ENCODE measurements at regions not wholly inside any gene's neighbourhood (a gene's known extent, or its start where the extent isn't known, plus 50 kb on each side); places are given as distances from the start of the nearest gene placed in this dataset.
A peak's percentile ranks its signal among the peaks of the same experiment; 100 is the strongest.

DNA sequence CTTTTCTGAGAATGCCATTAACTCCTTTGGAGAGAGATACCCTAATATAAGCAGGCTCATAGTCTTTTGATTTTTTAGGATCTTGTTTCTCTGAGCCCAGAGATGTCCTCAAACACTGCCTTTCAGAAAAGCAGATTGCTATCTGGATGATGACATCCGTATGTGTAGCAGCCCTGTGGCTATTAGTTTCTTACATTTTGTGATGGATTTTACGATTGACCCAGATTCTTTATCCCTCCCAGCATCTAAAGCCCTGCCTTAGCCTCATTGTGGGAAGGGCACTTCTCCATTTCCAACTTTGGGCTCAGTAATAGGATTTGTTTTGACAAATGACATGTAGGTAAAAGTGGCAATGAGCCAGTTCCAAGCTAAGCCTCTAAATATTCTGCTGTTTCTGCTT lies 300.3 kb downstream of the TTLL7 start:
- intact Hi-C loops (cut with DNase I; ENCODE audit: low total_unique reads) = no loop called here
- no peaks in the 10 kb centered on the region for H3K36me3 ChIP-seq
- DNase-seq (ENCODE audit: low spot score in 2 of 2) = no peak

GRCh38 chr1:83697961-83698360 lies 301.0 kb downstream of the TTLL7 start:
- Histone ChIP-seq H3K4me3 (no peak overlapping the region), H3K27me3 (no peaks in the 10 kb centered on the region), H3K36me3 (no peaks in the 10 kb centered on the region), H3K4me1 (no peaks in the 10 kb centered on the region), H3K27ac (no peak overlapping the region), H3K9me3 (no peaks in the 10 kb centered on the region)
- intact Hi-C loops (cut with DNase I; ENCODE audit: low total_unique reads) = no loop called here
- TF ChIP-seq CTCF (IDR thresholded peaks at IDR 0.05) = no peak
- no peak for TF ChIP-seq POLR2A (IDR thresholded peaks at IDR 0.05)
- TF ChIP-seq POLR2AphosphoS5 (IDR thresholded peaks at IDR 0.05) = no peak
- no peak for DNase-seq (ENCODE audit: low spot score in 2 of 2)

More for the DNA sequence above, 300.3 kb downstream of the TTLL7 start:
- no peak overlapping the region for H3K27ac ChIP-seq
- H3K27me3 ChIP-seq = no peaks in the 10 kb centered on the region
- no peaks in the 10 kb centered on the region for H3K9me3 ChIP-seq
- no peak for TF ChIP-seq POLR2AphosphoS5 (IDR thresholded peaks at IDR 0.05)
- no peak for TF ChIP-seq POLR2A (IDR thresholded peaks at IDR 0.05)
- no peak for TF ChIP-seq CTCF (IDR thresholded peaks at IDR 0.05)
- no peaks in the 10 kb centered on the region for H3K4me1 ChIP-seq
- no peak overlapping the region for H3K4me3 ChIP-seq

GRCh38 chr1:83697220-83697619 lies 301.7 kb downstream of the TTLL7 start:
- Histone ChIP-seq H3K27ac (no peak overlapping the region), H3K9me3 (no peaks in the 10 kb centered on the region), H3K27me3 (no peaks in the 10 kb centered on the region), H3K4me1 (no peaks in the 10 kb centered on the region), H3K36me3 (no peaks in the 10 kb centered on the region), H3K4me3 (no peak overlapping the region)
- DNase-seq (ENCODE audit: low spot score in 2 of 2) = no peak
- TF ChIP-seq POLR2AphosphoS5 (IDR thresholded peaks at IDR 0.05) (no peak), CTCF (IDR thresholded peaks at IDR 0.05) (no peak), POLR2A (IDR thresholded peaks at IDR 0.05) (no peak)
- intact Hi-C loops (cut with DNase I; ENCODE audit: low total_unique reads) = no loop called here

DNA sequence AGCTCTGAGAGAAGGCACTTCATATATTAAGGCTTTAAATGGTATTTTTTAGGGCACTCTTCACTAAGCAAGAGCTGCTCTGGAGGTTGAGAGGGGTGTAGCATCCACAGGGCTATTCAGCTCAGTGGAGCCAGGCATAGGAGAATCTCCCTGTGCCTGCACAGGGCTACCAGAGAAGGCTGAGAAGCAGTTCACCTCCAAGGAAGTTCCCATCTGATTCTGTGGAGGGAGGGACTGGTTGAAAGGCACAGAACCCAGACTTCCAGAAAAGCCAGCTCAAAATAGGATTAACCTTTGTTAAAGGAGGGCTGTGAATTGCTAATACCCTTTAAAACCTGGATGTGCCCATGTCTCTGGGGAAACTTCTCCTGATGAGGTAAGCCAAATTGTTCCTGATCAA lies 304.5 kb downstream of the TTLL7 start:
- TF ChIP-seq POLR2A (IDR thresholded peaks at IDR 0.05) (no peak), POLR2AphosphoS5 (IDR thresholded peaks at IDR 0.05) (no peak), CTCF (IDR thresholded peaks at IDR 0.05) (no peak)
- Histone ChIP-seq H3K27me3 (no peaks in the 10 kb centered on the region), H3K36me3 (no peaks in the 10 kb centered on the region), H3K4me1 (no peaks in the 10 kb centered on the region), H3K9me3 (no peaks in the 10 kb centered on the region), H3K27ac (no peak overlapping the region), H3K4me3 (no peak overlapping the region)
- intact Hi-C loops (cut with DNase I; ENCODE audit: low total_unique reads) = no loop called here
- DNase-seq (ENCODE audit: low spot score in 2 of 2) = no peak

GRCh38 chr1:83693427-83694126 lies 305.4 kb downstream of the TTLL7 start:
- DNase-seq (ENCODE audit: low spot score in 2 of 2) = no peak
- TF ChIP-seq CTCF (IDR thresholded peaks at IDR 0.05) (no peak), POLR2A (IDR thresholded peaks at IDR 0.05) (no peak), POLR2AphosphoS5 (IDR thresholded peaks at IDR 0.05) (no peak)
- Histone ChIP-seq H3K4me1 (no peaks in the 10 kb centered on the region), H3K27me3 (no peaks in the 10 kb centered on the region), H3K36me3 (no peaks in the 10 kb centered on the region), H3K27ac (no peak overlapping the region), H3K9me3 (no peaks in the 10 kb centered on the region), H3K4me3 (peak overlapping the region in 1 of 3 donors; percentile 58)
- intact Hi-C loops (cut with DNase I; ENCODE audit: low total_unique reads) = loop anchor here (1.0 kb wide), 1 partner anchor 25 kb away; no protein-coding TSS in a partner anchor
